Sigmoid colon (tissue), 3 donors: ENCODE measurements at regions not wholly inside any gene's neighbourhood (a gene's known extent, or its start where the extent isn't known, plus 50 kb on each side); places are given as distances from the start of the nearest gene placed in this dataset.

Experiments
- POLR2A ChIP-seq, 2 donors: fragments of 450-650 bp; IDR thresholded peaks; one replicate each; pipeline ENCODE4 v1.6.1; 2016; ENCODE audit warnings: antibody characterized with exemption in 2 of 2, mild to moderate bottlenecking in 2 of 2, moderate library complexity in 2 of 2
- TF ChIP-seq, protein P1 (sequence below), 4 experiments: fragments of 450-650 bp in 3 of 4; fragments of 200-600 bp in 1 of 4; IDR thresholded peaks; one replicate each; pipeline ENCODE4 v1.5.1; 2016 to 2019; ENCODE audit warnings: antibody characterized with exemption in 4 of 4, mild to moderate bottlenecking in 3 of 4, moderate library complexity in 2 of 4

DNA sequence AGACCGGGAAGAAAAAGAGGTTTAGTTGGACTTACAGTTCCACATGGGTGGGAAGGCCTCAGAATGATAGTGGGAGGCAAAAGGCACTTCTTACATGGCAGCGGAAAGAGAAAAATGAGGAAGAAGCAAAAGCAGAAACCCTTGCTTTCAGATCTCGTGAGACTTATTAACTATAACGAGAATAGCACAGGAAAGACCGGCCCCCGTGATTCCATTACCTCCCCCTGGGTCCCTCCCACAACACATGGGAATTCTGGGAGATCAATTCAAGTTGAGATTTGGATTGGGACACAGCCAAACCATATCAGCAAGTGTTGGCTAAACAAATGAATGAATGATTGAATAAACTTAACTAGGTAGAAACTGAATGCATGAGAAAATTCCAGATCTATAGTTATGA lies 85.3 kb upstream of the PARP11 start:
- TF ChIP-seq, protein P1, sequence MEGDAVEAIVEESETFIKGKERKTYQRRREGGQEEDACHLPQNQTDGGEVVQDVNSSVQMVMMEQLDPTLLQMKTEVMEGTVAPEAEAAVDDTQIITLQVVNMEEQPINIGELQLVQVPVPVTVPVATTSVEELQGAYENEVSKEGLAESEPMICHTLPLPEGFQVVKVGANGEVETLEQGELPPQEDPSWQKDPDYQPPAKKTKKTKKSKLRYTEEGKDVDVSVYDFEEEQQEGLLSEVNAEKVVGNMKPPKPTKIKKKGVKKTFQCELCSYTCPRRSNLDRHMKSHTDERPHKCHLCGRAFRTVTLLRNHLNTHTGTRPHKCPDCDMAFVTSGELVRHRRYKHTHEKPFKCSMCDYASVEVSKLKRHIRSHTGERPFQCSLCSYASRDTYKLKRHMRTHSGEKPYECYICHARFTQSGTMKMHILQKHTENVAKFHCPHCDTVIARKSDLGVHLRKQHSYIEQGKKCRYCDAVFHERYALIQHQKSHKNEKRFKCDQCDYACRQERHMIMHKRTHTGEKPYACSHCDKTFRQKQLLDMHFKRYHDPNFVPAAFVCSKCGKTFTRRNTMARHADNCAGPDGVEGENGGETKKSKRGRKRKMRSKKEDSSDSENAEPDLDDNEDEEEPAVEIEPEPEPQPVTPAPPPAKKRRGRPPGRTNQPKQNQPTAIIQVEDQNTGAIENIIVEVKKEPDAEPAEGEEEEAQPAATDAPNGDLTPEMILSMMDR (IDR thresholded peaks at IDR 0.05), result no peak
- TF ChIP-seq POLR2A (IDR thresholded peaks at IDR 0.05), result no peak
